Skin of body (tissue), 1 donor: ENCODE measurements at regions not wholly inside any gene's neighbourhood (a gene's known extent, or its start where the extent isn't known, plus 50 kb on each side); places are given as distances from the start of the nearest gene placed in this dataset.
"Not testable (repeated sequence)": the region's sequence is repeated elsewhere in the genome, so short reads cannot be mapped to it uniquely, and the experiment has no call there.

Source experiments
- DNase-seq: peaks from one replicate; lab custom pipeline; 2025; lab: John Stamatoyannopoulos, UW

DNA sequence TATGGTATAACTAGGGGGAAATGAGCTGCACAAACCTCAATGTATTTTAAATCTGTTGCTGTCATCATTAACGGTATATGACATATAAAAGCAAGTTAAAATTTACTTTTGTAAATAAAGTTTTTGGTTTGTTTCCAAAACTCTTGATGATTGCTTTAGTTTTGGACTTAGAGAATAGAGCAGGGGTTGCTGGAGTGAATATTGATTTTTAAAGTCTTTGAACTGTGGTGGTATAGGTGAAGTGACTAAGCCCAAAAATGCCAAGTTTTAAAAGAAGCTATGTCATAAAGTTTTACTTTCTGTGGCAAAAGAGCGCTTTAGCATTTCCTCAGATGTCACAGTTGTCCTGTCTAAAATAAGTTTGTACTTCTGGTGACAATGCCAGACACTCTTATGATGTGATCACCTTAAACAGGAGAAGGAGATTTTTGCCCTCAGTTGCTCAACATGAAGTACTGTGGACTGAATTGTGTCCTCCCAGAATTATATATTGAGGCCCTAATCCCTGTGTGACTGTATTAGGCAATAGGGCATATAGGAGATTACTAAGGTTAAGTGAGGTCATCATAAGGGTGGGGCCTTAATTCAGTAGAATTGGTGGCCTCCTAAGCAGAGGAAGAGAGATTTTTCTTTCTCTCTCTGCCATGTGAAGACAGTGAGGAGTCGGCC lies 175.2 kb upstream of the PLGLB1 start:
- not testable (repeated sequence) for DNase-seq

DNA sequence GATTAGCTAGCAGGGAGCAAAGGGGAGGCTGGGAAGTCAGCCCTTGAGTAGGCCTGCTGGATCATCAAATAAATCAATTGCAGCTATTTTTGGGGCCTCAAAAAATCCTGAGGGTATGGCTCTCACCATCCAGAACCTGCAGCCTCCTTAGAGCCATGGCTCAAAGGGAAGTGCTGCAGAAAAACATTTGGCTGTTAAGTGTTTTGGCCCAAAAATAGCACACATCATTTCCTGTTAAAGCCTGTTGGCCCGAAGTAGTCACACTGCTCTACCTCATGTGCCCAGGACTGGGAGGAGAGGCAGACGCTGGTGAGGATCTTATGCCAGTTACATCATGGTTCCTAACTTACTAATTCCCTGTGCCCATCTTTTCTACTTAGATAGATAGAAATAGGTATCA lies 176.8 kb upstream of the PLGLB1 start:
- DNase-seq = not testable (repeated sequence)

DNA sequence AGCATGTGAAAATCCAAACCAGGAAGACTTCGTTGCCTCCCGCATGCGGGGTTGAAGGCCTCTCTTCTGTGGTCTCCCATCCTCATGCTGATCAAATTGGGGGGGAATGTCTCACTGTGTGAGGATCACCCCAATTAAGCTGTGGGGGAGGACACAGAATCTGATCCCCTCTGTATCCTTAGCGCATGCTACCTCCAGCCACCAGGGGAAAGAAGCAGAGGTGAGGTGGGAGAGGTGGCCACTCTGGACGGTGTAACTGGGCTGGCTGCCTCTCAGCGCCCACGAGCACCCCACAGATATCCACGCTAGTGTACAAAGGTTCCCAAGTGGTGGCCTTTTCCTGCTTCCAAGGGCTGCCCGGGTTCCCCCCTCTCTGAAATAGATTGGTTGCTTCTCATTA lies 177.6 kb upstream of the PLGLB1 start:
- DNase-seq = not testable (repeated sequence)

DNA sequence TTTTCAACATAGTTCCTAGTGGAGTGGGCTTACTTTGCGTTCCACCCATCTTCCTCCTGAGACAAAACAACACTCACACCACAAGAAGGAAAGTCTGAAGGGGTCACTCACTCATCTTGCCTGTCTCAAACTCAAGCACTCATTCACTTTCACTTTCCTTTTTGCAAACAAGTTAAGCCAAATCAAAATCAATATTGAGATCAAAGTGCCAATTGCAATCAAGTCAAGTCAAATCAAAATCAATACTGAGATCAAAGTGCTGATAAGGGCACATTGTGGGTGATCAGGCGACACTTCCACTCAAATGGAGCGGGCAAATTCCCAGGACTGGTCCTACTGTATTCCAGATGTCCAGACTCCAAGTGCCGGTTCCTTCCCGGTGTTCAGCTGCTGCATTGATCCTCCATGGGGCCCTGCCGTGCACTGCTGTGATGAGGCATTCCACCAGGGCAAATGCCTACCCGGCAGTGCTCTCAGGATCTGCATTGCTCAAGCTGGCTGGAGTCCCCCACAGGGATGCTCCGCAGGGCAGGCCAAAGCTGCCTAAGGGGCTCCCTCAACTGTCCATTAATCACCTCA lies 183.0 kb upstream of the PLGLB1 start:
- DNase-seq = not testable (repeated sequence)

DNA sequence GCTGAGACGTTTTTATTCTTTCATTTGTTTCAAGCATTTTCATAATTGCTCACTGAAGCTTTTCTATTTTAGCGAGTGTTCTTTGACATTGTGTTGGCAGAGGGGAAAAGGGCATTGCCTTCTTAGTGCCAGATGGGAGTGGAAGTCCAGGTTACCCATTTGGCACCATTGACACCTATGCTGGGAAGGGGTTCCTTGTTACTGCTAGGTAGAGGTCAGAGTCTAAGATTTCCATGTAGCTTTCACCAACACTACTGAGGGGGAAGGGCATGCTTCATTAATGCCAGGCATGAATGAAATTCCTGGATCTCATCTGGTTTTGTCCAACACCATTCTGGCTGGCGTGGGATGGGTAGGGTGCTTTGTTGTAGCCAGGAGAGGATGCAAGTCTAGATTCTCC lies 191.3 kb upstream of the PLGLB1 start:
- not testable (repeated sequence) for DNase-seq

DNA sequence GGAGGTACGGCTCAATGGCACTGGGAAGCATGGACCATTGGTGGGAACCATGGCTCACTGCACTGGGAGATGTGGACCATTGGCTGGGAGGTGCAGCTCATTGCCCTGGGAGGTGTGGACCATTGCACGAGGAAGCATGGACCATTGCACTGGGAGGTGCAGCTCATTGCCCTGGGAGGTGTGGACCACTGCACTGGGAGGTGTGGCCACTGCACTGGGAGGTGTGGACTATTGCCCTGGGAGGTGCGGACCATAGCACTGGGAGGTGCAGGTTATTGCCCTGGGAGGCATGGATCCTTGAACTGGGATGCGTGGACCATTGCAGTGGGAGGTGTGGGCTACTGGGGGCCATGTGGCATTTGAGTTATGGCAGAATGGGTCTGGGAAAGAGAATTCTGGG lies 195.4 kb upstream of the PLGLB1 start:
- DNase-seq = not testable (repeated sequence)

DNA sequence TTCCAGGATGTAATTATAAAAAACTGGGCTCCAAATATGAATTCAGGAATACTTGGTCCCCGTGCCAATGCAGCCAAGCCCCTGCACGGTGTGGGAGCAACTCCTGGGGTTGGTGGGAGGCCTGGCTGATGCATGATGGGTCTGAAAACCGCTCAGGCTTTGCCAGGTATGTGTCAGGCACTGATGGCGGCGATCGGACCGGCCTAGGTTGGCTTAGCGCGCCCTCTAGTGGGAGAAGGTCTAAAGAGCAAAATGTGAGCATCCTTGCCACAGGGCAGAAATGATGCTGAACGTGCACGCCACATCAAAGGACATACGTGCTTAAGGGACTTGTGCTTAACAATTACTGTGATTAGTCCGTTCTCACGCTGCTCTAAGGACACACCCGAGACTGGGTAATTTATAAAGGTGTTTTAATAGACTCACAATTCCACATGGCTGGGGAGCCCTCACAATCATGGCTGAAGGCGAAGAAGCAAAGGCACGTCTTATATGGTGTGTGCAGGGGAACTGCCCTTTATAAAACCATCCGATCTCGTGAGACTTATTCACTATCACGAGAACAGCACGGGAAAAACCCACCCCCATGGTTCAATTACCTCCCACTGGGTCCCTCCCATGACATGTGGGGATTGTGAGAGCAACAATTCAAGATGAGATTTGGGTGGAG lies 196.2 kb upstream of the PLGLB1 start:
- DNase-seq = not testable (repeated sequence)

DNA sequence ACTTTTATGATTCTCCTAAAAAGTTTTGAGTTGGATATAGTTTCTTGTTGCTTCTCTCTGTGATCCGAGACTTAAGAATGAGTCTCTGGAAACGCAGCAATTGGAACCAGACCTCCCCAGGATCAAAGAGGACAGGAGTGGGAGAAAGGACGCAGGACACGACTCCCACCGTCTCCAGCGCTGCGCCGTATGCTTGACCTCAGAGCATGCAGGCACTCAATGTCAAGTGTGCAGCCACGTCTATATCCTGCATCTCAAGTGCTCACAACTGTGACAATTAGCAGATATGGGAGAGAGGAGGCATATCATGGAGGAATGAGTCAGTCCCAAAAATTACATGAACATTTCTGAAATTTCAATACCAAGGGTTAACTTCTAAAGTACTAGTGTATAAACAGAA lies 199.0 kb upstream of the PLGLB1 start:
- not testable (repeated sequence) for DNase-seq

DNA sequence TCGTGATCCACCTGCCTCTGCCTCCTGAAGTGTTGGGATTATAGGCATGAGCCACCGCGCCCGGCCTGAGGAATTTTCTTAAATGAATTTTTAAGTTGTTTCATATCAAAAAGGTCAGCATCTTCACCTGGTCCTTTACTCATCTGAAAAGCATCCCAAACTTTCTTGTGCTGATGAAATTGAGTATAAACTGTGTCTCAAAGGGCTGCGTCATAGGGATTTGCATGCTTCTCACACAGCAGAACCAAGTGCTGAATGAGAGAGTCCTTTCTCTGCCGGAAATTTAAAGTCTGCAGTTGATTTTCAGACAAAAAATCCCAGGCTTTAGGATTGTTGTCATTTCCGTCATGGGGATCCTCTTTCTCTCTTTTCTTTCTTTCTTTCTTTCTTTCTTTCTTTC lies 200.5 kb upstream of the PLGLB1 start:
- DNase-seq = not testable (repeated sequence)

DNA sequence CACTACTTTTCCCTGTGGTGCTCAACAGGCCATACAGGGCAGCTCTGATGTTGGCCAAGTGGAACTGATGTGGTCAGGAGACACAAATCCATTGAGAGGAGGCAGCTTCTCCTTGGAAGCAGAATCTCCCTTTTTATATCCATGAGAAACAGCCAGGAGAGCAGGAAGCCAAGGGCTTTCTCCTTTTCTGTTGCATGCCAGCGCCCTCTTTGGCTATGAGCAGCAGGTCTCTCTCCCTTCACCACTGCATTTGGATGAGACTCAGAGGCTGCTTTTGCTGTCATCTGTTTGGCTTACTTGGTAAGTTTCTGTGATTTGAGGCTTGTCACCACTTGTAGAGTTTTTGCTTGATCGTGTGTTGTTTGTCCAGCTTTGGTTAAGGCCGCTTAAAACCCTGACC lies 202.2 kb upstream of the PLGLB1 start:
- not testable (repeated sequence) for DNase-seq

DNA sequence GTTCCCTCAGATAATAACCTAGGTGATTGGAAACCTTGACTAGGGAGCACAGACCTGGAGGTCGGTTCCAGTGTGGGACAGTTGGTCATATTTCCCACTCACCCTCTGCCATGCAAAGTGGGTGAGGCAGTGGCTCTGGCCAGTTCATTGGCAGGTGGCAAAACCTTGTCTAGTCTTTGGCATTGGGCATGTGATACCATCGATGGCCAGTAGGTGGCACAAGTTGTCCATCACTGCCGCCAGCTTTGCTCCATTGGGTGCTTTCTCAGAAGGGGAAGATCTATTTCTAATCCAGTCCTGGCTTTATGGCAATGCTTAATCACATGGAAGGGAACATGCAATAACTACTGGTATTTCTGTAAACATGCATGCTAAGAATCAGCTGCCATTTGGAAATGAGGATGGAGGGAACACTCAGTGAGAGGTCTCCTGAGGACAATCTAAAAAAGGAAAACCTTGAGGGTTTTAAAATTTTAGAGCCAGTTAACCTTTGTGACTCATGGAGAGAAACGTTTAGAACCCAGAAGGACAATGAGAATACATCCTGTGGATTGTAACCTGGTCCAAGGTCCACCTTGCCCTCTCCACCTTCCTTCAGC lies 207.5 kb upstream of the PLGLB1 start:
- DNase-seq = not testable (repeated sequence)

DNA sequence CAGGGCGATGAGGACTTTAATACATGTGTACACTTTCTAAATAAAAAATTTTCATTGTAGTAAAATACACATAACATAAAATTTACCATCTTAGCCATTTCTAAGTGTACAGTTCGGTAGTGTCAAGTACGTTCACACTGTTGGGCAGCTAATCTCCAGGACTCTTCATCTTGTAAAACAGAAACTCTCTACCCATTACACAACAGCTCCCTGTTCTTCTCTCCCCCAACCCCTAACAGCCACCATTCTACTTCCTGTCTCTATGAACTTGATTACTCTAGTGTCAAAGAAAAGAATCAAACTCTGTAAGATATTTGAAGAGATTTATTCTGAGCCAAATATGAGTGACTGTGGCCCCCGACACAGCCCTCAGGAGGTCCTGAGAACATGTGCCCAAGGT lies 208.3 kb upstream of the PLGLB1 start:
- DNase-seq = not testable (repeated sequence)

DNA sequence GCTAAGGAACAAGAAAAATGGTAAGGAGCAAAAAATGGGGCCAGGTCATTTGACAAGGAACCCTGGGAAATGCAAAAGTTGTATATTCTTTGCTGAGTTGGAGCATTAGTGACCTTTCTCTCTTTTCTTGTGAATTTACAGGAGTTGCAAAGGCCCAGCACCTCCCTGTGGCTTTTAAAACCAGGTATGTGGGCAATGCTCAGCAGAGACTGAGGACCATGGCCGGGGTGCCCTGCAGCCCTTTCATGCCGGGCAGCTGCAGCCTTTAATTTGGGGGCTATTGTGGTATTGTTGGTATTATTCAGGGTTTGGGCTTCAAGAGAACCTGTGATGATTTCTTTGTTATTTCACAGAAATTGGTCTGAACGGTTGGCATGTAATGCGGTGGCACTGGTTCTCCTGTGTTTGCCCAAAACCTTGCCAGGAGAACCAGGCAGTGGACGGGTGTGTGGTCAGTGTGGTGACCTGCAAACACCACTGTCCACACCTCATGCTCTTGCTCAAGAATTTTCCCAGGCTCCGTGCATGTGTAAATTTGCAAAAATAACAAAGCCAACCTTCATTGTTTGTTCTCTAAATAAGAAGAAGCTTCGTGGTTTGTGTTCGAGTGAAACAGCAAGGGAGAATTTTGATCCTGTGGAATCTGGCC lies 213.8 kb upstream of the PLGLB1 start:
- DNase-seq = not testable (repeated sequence)

DNA sequence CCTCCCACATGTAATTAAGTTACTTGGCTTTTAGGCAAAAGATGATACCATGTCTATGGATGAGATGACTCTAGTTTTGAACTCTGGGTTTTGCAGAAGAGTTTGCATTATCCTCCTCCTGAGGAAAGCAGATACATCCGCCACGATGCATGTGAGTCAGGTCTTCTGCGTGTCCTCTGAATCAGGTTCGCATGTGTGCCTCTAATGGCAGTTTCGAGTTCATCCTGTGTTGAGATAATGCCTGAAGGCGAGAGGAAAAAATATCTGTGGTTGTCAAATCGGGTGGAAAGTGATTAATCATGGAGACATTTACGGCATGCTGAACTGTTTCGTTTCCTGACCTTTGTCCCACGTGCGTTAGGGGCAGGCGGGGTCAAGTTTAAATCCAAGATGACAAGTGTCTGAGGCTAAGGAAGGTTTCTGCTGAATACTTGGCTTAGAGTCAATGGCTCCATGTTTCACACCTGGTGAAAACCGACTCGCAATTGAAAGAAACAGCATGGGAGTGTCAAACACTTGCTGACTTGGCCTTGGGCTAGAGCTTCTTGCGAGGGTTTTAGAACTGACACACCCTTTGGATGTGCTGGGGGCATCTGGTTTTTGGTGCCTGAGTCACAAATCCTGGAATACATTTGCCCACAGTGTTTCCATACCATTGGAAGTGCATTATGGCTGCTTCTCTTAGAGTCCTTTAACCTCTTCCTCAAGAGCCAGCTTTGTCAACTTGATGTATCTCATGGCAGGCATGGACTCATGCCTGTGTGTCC lies 216.1 kb upstream of the PLGLB1 start:
- not testable (repeated sequence) for DNase-seq

DNA sequence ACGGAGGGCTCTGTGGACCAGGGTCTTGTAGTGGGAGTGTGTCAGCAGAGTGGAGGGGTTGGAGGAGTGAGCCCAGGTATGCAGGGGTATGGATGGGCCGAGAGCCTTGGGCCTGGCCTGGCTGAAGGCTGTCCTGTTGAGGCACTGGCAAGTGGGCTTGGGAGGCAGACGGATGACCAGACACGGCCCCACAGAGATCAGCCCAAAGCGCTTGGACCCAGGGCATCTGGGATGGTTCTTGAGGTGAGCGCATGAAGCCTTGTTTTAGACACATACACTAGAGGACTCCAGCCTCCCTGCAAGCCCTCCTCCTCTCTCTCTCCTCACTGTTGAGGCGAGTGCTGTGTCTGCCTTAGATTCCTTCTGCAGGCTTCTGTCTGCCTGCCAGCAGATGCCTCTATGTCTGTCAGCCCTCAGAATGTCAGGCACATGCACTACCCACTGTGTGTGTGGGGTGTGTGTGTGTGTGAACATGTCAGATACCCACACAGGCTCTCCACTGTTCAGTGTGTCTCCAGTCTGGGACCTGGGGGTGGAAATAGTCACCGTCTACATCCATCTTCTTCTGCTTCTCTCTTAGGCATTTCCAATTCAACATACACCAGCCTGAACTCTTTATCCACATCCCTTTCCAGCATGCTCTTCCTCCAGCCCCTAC lies 218.0 kb upstream of the PLGLB1 start:
- not testable (repeated sequence) for DNase-seq

DNA sequence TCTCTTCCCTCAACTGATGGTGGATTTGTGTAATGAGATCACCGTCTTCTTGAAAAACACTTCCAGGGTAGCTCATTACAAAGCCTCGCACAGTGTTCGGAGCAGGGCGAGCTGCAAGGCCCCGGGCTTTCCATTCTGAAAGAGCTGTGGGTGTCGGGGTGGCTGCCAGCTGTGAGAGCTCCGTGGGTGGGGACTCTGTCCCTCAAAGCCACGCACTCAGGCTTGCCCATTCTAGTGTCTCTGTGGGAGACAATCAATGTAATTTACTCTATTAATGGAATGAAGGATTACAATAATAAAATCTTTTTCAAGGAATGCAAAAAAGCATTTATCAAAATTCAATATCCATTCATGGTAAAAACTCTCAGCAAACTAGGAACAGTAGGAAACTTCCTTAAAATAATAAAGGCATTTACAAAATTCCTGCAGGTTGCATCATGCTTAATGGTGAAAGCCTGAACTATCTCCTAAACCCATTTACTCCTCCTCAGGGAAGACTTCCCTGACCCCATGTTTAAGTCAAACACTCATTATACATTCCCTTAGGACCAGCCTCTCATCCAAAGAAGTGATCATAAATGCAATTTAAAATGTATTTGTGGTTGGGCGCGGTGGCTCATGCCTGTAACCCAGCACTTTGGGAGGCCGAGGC lies 224.5 kb upstream of the PLGLB1 start:
- DNase-seq = not testable (repeated sequence)

DNA sequence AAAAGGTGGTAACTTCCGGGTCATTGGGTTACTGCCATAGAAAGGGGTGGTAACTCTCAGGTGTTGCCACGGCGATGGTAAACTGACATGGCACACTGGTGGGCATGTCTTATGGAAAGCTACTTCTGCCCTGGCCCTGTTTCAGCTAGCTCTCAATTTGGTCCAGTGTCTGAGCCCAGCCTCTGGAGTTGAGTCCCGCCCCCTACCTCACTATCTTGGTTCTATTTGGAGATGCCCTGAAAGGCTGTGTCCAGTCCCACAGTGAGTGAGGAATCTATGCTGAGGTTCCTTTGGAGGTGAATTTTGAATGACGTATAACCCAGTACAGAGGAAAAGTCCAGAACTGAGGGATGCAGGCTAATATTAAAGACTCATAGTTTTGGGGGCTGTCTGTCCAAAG lies 230.4 kb upstream of the PLGLB1 start:
- DNase-seq = not testable (repeated sequence)

DNA sequence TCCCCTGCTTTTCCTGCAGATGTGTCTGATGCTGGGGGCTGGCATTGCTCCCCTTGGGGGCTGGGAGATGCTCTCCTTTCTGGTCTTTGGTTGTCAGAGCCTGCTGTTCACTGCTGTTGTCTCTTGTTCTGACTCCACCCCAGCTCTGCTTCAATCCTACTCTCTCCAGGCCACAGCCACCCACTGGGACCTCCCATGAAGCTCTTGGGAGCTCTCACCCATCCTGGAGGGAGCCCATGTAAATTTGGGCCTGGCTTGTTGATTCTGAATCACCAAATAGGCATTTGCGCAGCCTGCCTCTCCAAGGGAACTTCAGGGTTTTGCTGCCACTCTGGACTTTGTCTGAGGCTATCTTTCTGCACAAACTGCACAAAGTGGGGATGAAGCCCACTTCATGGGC lies 232.9 kb upstream of the PLGLB1 start:
- DNase-seq = not testable (repeated sequence)

DNA sequence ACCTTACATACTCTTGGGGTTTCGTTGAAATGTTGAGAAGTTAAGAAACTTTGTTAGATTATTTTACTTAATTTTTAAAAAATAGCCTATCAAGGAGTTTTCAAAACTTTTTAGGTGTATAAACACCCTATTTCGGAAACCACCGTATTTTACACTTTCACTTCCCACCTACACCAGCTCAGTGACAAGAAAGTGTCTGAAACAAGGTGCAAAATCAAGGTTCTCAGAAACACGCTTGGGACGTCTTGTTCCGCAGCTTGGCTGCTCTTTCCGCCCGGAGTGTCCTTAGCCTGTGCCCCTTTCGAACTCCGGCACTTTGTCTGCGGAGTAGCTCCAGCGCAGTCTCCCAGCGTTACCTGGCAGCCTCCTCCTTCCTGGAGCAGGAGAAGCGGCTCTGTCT lies 233.8 kb upstream of the PLGLB1 start:
- DNase-seq = not testable (repeated sequence)

DNA sequence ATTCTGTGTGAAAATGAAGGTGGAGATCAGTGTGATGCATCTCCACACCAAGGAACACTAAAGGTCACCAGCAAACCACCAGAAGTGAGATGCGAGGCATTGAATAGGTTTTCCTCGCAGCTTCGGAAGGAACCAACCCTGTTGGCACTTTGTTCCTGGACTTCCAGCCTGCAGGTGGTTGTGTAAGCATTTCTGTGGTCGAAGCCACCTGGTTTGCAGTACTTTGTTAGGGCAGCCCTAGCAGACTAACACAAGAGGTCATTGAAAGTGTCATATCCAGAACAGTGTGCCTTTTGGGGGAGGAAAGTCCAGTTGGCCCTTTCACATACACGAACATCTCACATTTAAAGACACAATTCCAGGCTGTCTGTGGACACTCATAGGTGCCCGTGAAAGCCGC lies 237.2 kb upstream of the PLGLB1 start:
- not testable (repeated sequence) for DNase-seq
